HG03354 (cell line): ENCODE measurements at regions not wholly inside any gene's neighbourhood (a gene's known extent, or its start where the extent isn't known, plus 50 kb on each side); places are given as distances from the start of the nearest gene placed in this dataset.
"Not testable (repeated sequence)": the region's sequence is repeated elsewhere in the genome, so short reads cannot be mapped to it uniquely, and the experiment has no call there.

ENCODE experiments used
- ATAC-seq: cut with Tn5 transposase; IDR thresholded peaks from one replicate; pipeline ENCODE4 v1.9.1; 2021; ENCODE audit warnings: mild to moderate bottlenecking; ENCODE audit not compliant: unreplicated experiment, poor library complexity, severe bottlenecking

- ATAC-seq, result no peak
Measured at GRCh38 chr1:82160903-82161302, 360.2 kb downstream of the ADGRL2 start.

- no peak for ATAC-seq
Measured at GRCh38 chr1:82160036-82160435, 359.3 kb downstream of the ADGRL2 start.

GRCh38 chr1:82158981-82159380, 358.2 kb downstream of the ADGRL2 start:
- ATAC-seq, result no peak

GRCh38 chr1:82154219-82154970, 353.7 kb downstream of the ADGRL2 start:
- ATAC-seq, result no peak

GRCh38 chr1:82153752-82154151, 353.0 kb downstream of the ADGRL2 start:
- ATAC-seq, result no peak

GRCh38 chr1:82153272-82153629, 352.5 kb downstream of the ADGRL2 start:
- peak; percentile 52 for ATAC-seq

- ATAC-seq, result peak; percentile 75
Measured at GRCh38 chr1:82152356-82153271, 351.9 kb downstream of the ADGRL2 start.

- ATAC-seq, result no peak
Measured at GRCh38 chr1:82145656-82146055, 344.9 kb downstream of the ADGRL2 start.

GRCh38 chr1:82143108-82143833, 342.5 kb downstream of the ADGRL2 start:
- no peak for ATAC-seq

- no peak for ATAC-seq
Measured at GRCh38 chr1:82141390-82141789, 340.7 kb downstream of the ADGRL2 start.

GRCh38 chr1:82139751-82140468, 339.2 kb downstream of the ADGRL2 start:
- no peak for ATAC-seq

- ATAC-seq, result not testable (repeated sequence)
Measured at GRCh38 chr1:82136351-82136750, 335.6 kb downstream of the ADGRL2 start.

- no peak for ATAC-seq
Measured at GRCh38 chr1:82125866-82126265, 325.1 kb downstream of the ADGRL2 start.

GRCh38 chr1:82125119-82125518, 324.4 kb downstream of the ADGRL2 start:
- ATAC-seq, result no peak

- ATAC-seq, result no peak
Measured at GRCh38 chr1:82121421-82121820, 320.7 kb downstream of the ADGRL2 start.

GRCh38 chr1:82116105-82116504, 315.4 kb downstream of the ADGRL2 start:
- no peak for ATAC-seq

GRCh38 chr1:82114887-82115286, 314.2 kb downstream of the ADGRL2 start:
- ATAC-seq, result no peak

- ATAC-seq, result no peak
Measured at GRCh38 chr1:82110366-82111254, 309.9 kb downstream of the ADGRL2 start.

GRCh38 chr1:82108843-82109242, 308.1 kb downstream of the ADGRL2 start:
- no peak for ATAC-seq
